HL-60 (cell line): ENCODE measurements at regions not wholly inside any gene's neighbourhood (a gene's known extent, or its start where the extent isn't known, plus 50 kb on each side); places are given as distances from the start of the nearest gene placed in this dataset.

ENCODE experiments used
- DNase-seq, 2 experiments: peaks; one replicate each; pipeline ENCODE4 v3.0.0-alpha.2; 2010 to 2020; ENCODE audit warnings: low read depth in 1 of 2, low spot score in 1 of 2
- H3K27ac ChIP-seq: fragments of 250-450 bp; sonication (Bioruptor Pico); replicated peaks from 2 replicates; pipeline ENCODE4 v1.5.1; 2020; ENCODE audit warnings: mild to moderate bottlenecking, moderate library complexity
- H3K27me3 ChIP-seq: fragments of 250-450 bp; sonication (Bioruptor Pico); 2 replicates; pipeline ENCODE4 v1.5.1; 2021; ENCODE audit warnings: mild to moderate bottlenecking, moderate library complexity; ENCODE audit not compliant: insufficient read depth, poor library complexity, severe bottlenecking
- H3K4me3 ChIP-seq: replicated peaks from 2 replicates; pipeline ENCODE4 v1.5.1; 2011; ENCODE audit warnings: mild to moderate bottlenecking, control low read depth, low read length; ENCODE audit not compliant: insufficient read depth
- GABPA ChIP-seq: IDR thresholded peaks from 2 replicates; pipeline ENCODE4 v1.6.1; 2012; ENCODE audit warnings: low read depth
- POLR2AphosphoS5 ChIP-seq: IDR thresholded peaks from 2 replicates; pipeline ENCODE4 v1.6.1; 2012; ENCODE audit warnings: low read depth
- SPI1 ChIP-seq: IDR thresholded peaks from 2 replicates; pipeline ENCODE4 v1.6.1; 2012; ENCODE audit warnings: low read depth, mild to moderate bottlenecking, borderline replicate concordance
- TF ChIP-seq, protein P1 (sequence below): IDR thresholded peaks from 2 replicates; pipeline ENCODE4 v1.6.1; 2012; ENCODE audit warnings: low read depth; ENCODE audit not compliant: insufficient replicate concordance
- TF ChIP-seq, protein P2 (sequence below): IDR thresholded peaks from one replicate; pipeline ENCODE4 v1.5.1; 2011; ENCODE audit warnings: low read length, control low read depth, inconsistent platforms; ENCODE audit not compliant: insufficient read depth

DNA sequence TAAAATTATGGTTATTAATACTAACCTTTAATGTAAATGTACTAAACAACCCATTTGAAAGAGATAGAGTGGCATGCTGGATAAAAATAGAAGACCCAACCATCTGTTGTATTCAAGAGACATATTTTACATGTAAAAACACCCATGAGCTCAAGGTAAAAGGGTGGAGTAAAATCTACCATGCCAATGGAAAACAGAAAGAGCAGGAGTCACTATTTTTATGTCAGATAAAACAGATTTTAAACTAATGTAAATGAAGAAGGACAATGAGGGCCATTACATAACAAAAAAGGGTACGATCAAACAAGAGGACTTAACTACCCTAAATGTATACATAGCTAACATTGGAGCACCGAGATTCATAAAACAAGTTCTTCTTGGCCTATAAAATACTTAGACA lies 66.3 kb downstream of the ITM2A start:
- TF ChIP-seq, protein P1, sequence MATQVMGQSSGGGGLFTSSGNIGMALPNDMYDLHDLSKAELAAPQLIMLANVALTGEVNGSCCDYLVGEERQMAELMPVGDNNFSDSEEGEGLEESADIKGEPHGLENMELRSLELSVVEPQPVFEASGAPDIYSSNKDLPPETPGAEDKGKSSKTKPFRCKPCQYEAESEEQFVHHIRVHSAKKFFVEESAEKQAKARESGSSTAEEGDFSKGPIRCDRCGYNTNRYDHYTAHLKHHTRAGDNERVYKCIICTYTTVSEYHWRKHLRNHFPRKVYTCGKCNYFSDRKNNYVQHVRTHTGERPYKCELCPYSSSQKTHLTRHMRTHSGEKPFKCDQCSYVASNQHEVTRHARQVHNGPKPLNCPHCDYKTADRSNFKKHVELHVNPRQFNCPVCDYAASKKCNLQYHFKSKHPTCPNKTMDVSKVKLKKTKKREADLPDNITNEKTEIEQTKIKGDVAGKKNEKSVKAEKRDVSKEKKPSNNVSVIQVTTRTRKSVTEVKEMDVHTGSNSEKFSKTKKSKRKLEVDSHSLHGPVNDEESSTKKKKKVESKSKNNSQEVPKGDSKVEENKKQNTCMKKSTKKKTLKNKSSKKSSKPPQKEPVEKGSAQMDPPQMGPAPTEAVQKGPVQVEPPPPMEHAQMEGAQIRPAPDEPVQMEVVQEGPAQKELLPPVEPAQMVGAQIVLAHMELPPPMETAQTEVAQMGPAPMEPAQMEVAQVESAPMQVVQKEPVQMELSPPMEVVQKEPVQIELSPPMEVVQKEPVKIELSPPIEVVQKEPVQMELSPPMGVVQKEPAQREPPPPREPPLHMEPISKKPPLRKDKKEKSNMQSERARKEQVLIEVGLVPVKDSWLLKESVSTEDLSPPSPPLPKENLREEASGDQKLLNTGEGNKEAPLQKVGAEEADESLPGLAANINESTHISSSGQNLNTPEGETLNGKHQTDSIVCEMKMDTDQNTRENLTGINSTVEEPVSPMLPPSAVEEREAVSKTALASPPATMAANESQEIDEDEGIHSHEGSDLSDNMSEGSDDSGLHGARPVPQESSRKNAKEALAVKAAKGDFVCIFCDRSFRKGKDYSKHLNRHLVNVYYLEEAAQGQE: no peak
- TF ChIP-seq GABPA (no peak), POLR2AphosphoS5 (no peak), SPI1 (no peak)
- TF ChIP-seq, protein P2, sequence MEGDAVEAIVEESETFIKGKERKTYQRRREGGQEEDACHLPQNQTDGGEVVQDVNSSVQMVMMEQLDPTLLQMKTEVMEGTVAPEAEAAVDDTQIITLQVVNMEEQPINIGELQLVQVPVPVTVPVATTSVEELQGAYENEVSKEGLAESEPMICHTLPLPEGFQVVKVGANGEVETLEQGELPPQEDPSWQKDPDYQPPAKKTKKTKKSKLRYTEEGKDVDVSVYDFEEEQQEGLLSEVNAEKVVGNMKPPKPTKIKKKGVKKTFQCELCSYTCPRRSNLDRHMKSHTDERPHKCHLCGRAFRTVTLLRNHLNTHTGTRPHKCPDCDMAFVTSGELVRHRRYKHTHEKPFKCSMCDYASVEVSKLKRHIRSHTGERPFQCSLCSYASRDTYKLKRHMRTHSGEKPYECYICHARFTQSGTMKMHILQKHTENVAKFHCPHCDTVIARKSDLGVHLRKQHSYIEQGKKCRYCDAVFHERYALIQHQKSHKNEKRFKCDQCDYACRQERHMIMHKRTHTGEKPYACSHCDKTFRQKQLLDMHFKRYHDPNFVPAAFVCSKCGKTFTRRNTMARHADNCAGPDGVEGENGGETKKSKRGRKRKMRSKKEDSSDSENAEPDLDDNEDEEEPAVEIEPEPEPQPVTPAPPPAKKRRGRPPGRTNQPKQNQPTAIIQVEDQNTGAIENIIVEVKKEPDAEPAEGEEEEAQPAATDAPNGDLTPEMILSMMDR: no peak
- no peak overlapping the region for H3K4me3 ChIP-seq
- no peaks in the 10 kb centered on the region for H3K27me3 ChIP-seq
- no peak overlapping the region for H3K27ac ChIP-seq
- DNase-seq: no peak

DNA sequence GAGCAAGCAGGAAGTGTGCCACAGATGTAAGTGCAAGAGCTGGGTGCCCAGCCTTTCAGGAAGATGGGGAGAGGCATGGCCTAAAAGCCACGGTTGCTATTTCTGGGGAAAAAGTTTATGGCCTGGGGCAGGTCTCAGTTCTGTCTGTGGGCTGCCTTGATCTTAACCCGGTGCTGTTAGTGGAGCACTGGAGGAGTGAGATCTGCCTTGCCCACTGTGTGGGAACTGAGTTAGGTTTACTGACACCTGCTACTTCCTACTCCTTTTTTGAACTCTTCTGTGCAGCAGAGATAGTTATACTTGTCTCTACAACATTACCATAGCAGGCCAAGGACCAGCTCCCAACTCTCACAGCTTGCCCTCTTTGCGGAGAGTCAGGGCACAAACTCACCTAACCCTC lies 76.5 kb downstream of the ITM2A start:
- Histone ChIP-seq H3K27me3 (no peaks in the 10 kb centered on the region), H3K27ac (no peak overlapping the region), H3K4me3 (no peak overlapping the region)
- no peak for DNase-seq
- TF ChIP-seq, protein P2: no peak
- TF ChIP-seq SPI1: no peak
- TF ChIP-seq, protein P1: no peak

DNA sequence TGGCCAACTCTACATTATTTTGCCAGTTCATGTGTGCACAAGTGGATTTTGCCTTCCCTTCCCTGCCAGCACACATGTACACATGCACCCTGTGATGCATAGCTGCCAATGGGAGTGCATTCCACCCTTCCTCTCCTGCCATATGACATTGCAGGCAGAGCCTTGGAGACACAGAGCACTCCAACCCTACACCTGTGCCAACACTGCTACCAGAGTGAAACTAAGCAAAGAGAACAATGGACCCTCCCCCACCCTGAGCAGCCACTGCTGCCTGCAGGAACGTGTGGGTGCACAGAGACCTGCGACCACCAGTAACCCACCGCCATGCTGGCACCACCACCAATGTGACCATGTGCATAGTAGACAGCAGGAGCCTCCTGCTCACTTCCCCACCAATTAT lies 78.4 kb downstream of the ITM2A start:
- Histone ChIP-seq H3K27me3 (no peaks in the 10 kb centered on the region), H3K27ac (no peak overlapping the region), H3K4me3 (no peak overlapping the region)
- TF ChIP-seq GABPA (no peak), SPI1 (no peak), POLR2AphosphoS5 (no peak)
- TF ChIP-seq, protein P1: no peak
- TF ChIP-seq, protein P2: no peak
- no peak for DNase-seq
